SK-N-SH treated with all-trans-retinoic acid at 6 μM for 48 hours (cell line): ENCODE measurements at regions not wholly inside any gene's neighbourhood (a gene's known extent, or its start where the extent isn't known, plus 50 kb on each side); places are given as distances from the start of the nearest gene placed in this dataset.

Experiments used
- ATAC-seq: fragments of 200-7000 bp; cut with Tn5 transposase; 3 replicates; pipeline ENCODE4 v1.9.1; 2020; ENCODE audit warnings: mild to moderate bottlenecking, moderate library complexity
- ARNTL ChIP-seq: fragments of 450-650 bp; formaldehyde crosslinking; IDR thresholded peaks from 2 replicates; pipeline ENCODE4 v1.5.0; 2020; ENCODE audit warnings: low read depth, mild to moderate bottlenecking, moderate library complexity, borderline replicate concordance
- BACH2 ChIP-seq: fragments of 250-450 bp; sonication (Bioruptor Pico); IDR thresholded peaks from 2 replicates; pipeline ENCODE4 v1.9.0; 2021; ENCODE audit warnings: mild to moderate bottlenecking, borderline replicate concordance
- CSDC2 ChIP-seq: fragments of 250-450 bp; sonication (Bioruptor Pico); IDR thresholded peaks from 2 replicates; pipeline ENCODE4 v1.5.0; 2020; ENCODE audit warnings: mild to moderate bottlenecking, moderate library complexity
- ESRRG ChIP-seq: fragments of 250-450 bp; sonication (Bioruptor Pico); IDR thresholded peaks from 2 replicates; pipeline ENCODE4 v1.6.1; 2021; ENCODE audit warnings: mild to moderate bottlenecking
- ISL1 ChIP-seq: fragments of 250-450 bp; sonication (Bioruptor Pico); IDR thresholded peaks from 2 replicates; pipeline ENCODE4 v2.1.2; 2022; ENCODE audit warnings: mild to moderate bottlenecking, moderate library complexity
- OSR1 ChIP-seq: fragments of 250-450 bp; sonication (Bioruptor Pico); IDR thresholded peaks from 2 replicates; pipeline ENCODE4 v1.8.0; 2022; ENCODE audit warnings: moderate library complexity, mild to moderate bottlenecking, inconsistent platforms
- PPARA ChIP-seq: fragments of 250-450 bp; sonication (Bioruptor Pico); IDR thresholded peaks from 2 replicates; pipeline ENCODE4 v1.5.0; 2020; ENCODE audit warnings: mild to moderate bottlenecking, borderline replicate concordance
- RARB ChIP-seq: fragments of 250-450 bp; sonication (Bioruptor Pico); IDR thresholded peaks from 2 replicates; pipeline ENCODE4 v1.8.0; 2021; ENCODE audit warnings: mild to moderate bottlenecking, moderate library complexity
- SNAI2 ChIP-seq: fragments of 250-450 bp; sonication (Bioruptor Pico); IDR thresholded peaks from 2 replicates; pipeline ENCODE4 v1.5.0; 2020; ENCODE audit warnings: mild to moderate bottlenecking, moderate library complexity
- TCF4 ChIP-seq: fragments of 250-450 bp; sonication (Bioruptor Pico); IDR thresholded peaks from 2 replicates; pipeline ENCODE4 v1.8.0; 2021; ENCODE audit warnings: mild to moderate bottlenecking, moderate library complexity, borderline replicate concordance
- ZC3H10 ChIP-seq: fragments of 250-450 bp; sonication (Bioruptor Pico); IDR thresholded peaks from 2 replicates; pipeline ENCODE4 v1.5.1; 2021; ENCODE audit warnings: mild to moderate bottlenecking, moderate library complexity
- ZFP3 ChIP-seq: fragments of 250-450 bp; sonication (Bioruptor Pico); IDR thresholded peaks from 2 replicates; pipeline ENCODE4 v1.5.0; 2020; ENCODE audit warnings: mild to moderate bottlenecking, moderate library complexity
- ZFP30 ChIP-seq: fragments of 450-650 bp; formaldehyde crosslinking; IDR thresholded peaks from 2 replicates; pipeline ENCODE4 v1.5.0; 2022; ENCODE audit warnings: mild to moderate bottlenecking, moderate library complexity
- ZNF565 ChIP-seq: fragments of 450-650 bp; formaldehyde crosslinking; conservative IDR thresholded peaks from 2 replicates; pipeline ENCODE4 v1.5.0; 2020; ENCODE audit warnings: low read depth, mild to moderate bottlenecking, moderate library complexity
- ZNF70 ChIP-seq: fragments of 450-650 bp; formaldehyde crosslinking; IDR thresholded peaks from 2 replicates; pipeline ENCODE4 v1.5.0; 2020; ENCODE audit warnings: mild to moderate bottlenecking, moderate library complexity
- ZNF8 ChIP-seq: fragments of 450-650 bp; formaldehyde crosslinking; IDR thresholded peaks from 2 replicates; pipeline ENCODE4 v1.5.0; 2020; ENCODE audit warnings: mild to moderate bottlenecking, moderate library complexity
- TF ChIP-seq, protein P1 (sequence below): fragments of 250-450 bp; sonication (Bioruptor Pico); IDR thresholded peaks from 2 replicates; pipeline ENCODE4 v1.5.1; 2021; ENCODE audit warnings: mild to moderate bottlenecking, moderate library complexity
- TF ChIP-seq, protein P2 (sequence below): fragments of 250-450 bp; sonication (Bioruptor Pico); IDR thresholded peaks from 2 replicates; pipeline ENCODE4 v1.8.0; 2020; ENCODE audit warnings: mild to moderate bottlenecking, moderate library complexity, borderline replicate concordance
- TF ChIP-seq, protein P3 (sequence below): fragments of 250-450 bp; sonication (Bioruptor Pico); IDR thresholded peaks from 2 replicates; pipeline ENCODE4 v1.5.1; 2020; ENCODE audit warnings: low read depth, mild to moderate bottlenecking, moderate library complexity
- TF ChIP-seq, protein P4 (sequence below): fragments of 250-450 bp; sonication (Bioruptor Pico); IDR thresholded peaks from 2 replicates; pipeline ENCODE4 v1.8.0; 2021; ENCODE audit warnings: low read depth, mild to moderate bottlenecking, moderate library complexity, borderline replicate concordance
- TF ChIP-seq, protein P5 (sequence below): fragments of 250-450 bp; sonication (Bioruptor Pico); IDR thresholded peaks from 2 replicates; pipeline ENCODE4 v1.5.0; 2020; ENCODE audit warnings: mild to moderate bottlenecking, moderate library complexity

DNA sequence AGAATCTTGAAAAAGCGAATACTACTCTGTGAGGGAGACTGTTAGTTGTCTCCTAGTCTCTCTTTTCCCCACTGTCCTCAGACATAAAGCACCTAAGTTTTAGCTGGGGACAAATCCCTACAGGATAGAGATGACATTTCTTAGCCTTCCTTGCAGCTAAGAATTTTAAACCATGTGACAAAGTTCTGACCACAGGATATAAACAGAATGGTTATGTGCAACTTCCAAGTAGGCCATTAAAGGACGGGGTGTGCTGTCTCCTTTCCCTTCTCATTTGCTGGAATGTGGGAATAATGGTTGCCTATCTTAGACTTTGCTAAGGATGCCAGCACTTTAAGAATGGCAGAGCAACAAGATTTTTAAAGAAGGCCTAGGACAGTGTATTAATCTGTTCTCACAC lies 74.9 kb upstream of the PRPS1L1 start (continued):
- TF ChIP-seq, protein P1, sequence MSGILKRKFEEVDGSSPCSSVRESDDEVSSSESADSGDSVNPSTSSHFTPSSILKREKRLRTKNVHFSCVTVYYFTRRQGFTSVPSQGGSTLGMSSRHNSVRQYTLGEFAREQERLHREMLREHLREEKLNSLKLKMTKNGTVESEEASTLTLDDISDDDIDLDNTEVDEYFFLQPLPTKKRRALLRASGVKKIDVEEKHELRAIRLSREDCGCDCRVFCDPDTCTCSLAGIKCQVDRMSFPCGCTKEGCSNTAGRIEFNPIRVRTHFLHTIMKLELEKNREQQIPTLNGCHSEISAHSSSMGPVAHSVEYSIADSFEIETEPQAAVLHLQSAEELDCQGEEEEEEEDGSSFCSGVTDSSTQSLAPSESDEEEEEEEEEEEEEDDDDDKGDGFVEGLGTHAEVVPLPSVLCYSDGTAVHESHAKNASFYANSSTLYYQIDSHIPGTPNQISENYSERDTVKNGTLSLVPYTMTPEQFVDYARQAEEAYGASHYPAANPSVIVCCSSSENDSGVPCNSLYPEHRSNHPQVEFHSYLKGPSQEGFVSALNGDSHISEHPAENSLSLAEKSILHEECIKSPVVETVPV (CRISPR knock-in tag), result no peak
- TF ChIP-seq, protein P2, sequence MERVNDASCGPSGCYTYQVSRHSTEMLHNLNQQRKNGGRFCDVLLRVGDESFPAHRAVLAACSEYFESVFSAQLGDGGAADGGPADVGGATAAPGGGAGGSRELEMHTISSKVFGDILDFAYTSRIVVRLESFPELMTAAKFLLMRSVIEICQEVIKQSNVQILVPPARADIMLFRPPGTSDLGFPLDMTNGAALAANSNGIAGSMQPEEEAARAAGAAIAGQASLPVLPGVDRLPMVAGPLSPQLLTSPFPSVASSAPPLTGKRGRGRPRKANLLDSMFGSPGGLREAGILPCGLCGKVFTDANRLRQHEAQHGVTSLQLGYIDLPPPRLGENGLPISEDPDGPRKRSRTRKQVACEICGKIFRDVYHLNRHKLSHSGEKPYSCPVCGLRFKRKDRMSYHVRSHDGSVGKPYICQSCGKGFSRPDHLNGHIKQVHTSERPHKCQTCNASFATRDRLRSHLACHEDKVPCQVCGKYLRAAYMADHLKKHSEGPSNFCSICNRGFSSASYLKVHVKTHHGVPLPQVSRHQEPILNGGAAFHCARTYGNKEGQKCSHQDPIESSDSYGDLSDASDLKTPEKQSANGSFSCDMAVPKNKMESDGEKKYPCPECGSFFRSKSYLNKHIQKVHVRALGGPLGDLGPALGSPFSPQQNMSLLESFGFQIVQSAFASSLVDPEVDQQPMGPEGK, result no peak
- TF ChIP-seq ZNF70 (CRISPR knock-in tag) (no peak), SNAI2 (CRISPR knock-in tag) (no peak)
- TF ChIP-seq, all 23 proteins: peak for 0

DNA sequence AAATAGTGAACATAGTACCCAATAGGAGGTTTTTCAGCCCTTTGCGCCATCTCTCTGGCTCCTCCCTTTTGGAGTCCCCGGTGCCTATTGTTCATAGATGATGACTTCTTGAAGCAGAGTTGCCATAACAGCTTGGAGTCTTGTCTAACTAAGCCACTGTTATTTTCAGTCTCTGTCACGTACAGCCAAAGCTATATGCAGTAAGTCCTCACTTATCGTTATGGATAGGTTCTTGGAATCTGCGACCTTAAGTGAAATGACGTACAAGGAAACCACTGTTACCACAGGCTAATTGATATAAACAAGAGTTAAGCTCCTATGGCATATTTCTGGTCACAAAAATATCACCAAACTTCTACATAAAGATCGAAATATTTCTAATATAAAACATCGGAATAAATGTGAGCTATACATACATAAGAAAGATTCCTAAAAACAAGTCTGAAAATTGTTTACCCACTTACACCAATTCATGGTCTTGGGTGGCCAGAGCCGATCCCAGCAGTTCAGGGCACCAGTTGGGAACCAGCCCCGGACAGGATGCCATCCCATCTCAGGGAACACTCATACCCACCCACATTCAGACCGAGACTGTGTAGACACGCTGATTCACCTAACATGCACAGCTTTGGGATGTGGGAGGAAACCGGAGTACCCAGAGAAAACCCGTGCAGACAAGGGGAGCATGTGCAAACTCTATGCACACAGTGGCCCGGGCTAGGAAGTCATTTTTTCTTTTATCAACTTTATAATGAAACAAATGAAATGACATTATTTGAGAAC lies 76.0 kb upstream of the PRPS1L1 start:
- ATAC-seq, result no peak
- TF ChIP-seq PPARA (CRISPR knock-in tag), result no peak
- TF ChIP-seq, protein P1 (CRISPR knock-in tag), result no peak

DNA sequence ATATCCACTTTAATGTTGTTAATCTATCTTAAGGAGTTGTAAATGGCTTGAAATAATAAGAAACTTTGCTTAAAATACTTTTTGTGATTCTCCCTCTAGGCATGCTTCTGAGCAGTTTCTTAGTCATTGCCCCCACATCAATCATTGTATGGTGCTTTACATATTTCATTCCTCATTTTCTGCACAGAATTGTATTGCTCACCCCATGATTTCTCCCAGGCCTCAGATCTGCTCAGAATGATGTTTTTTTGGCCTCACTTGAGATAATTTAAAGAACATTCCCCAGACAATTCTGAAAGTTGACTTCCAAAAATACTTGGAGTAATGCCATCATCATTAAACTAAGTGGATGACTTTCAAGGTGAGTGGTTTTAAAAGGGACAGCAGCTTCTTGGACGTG lies 82.1 kb upstream of the PRPS1L1 start:
- ATAC-seq, result no peak
- TF ChIP-seq, protein P3, sequence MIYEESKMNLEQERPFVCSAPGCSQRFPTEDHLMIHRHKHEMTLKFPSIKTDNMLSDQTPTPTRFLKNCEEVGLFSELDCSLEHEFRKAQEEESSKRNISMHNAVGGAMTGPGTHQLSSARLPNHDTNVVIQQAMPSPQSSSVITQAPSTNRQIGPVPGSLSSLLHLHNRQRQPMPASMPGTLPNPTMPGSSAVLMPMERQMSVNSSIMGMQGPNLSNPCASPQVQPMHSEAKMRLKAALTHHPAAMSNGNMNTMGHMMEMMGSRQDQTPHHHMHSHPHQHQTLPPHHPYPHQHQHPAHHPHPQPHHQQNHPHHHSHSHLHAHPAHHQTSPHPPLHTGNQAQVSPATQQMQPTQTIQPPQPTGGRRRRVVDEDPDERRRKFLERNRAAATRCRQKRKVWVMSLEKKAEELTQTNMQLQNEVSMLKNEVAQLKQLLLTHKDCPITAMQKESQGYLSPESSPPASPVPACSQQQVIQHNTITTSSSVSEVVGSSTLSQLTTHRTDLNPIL (CRISPR knock-in tag), result no peak
- TF ChIP-seq ZNF70 (CRISPR knock-in tag) (no peak), PPARA (CRISPR knock-in tag) (no peak), ZC3H10 (CRISPR knock-in tag) (no peak), CSDC2 (CRISPR knock-in tag) (no peak), ZFP3 (CRISPR knock-in tag) (no peak), RARB (no peak), ZNF565 (CRISPR knock-in tag) (no peak), OSR1 (CRISPR knock-in tag) (no peak), ARNTL (CRISPR knock-in tag) (no peak), BACH2 (CRISPR knock-in tag) (no peak), ESRRG (no peak), ZNF8 (no peak), ZFP30 (CRISPR knock-in tag) (no peak)
- TF ChIP-seq, protein P4, sequence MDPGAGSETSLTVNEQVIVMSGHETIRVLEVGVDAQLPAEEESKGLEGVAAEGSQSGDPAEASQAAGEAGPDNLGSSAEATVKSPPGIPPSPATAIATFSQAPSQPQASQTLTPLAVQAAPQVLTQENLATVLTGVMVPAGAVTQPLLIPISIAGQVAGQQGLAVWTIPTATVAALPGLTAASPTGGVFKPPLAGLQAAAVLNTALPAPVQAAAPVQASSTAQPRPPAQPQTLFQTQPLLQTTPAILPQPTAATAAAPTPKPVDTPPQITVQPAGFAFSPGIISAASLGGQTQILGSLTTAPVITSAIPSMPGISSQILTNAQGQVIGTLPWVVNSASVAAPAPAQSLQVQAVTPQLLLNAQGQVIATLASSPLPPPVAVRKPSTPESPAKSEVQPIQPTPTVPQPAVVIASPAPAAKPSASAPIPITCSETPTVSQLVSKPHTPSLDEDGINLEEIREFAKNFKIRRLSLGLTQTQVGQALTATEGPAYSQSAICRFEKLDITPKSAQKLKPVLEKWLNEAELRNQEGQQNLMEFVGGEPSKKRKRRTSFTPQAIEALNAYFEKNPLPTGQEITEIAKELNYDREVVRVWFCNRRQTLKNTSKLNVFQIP, result no peak
- TF ChIP-seq, protein P1 (CRISPR knock-in tag), result no peak
- TF ChIP-seq, all 23 proteins: peak for 0

DNA sequence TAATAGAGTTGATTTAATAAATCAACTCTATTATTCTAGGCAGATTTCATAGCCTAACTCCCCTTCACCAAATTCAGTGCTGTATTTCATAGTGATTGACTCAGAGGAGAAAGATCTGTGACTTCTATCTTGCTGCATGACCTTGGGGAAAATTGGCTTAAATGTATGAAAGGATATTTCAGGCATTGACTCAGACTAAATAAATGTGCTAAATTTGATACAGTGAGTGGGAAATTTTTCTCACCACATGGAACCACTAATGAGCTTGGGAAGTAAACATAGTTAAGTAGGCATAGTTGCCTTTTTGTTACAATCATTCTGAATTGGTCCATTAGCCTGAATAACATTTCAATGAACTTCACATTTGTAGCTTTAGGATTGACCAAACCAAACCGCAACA lies 89.0 kb upstream of the PRPS1L1 start:
- no peak for ATAC-seq
- TF ChIP-seq, protein P5, sequence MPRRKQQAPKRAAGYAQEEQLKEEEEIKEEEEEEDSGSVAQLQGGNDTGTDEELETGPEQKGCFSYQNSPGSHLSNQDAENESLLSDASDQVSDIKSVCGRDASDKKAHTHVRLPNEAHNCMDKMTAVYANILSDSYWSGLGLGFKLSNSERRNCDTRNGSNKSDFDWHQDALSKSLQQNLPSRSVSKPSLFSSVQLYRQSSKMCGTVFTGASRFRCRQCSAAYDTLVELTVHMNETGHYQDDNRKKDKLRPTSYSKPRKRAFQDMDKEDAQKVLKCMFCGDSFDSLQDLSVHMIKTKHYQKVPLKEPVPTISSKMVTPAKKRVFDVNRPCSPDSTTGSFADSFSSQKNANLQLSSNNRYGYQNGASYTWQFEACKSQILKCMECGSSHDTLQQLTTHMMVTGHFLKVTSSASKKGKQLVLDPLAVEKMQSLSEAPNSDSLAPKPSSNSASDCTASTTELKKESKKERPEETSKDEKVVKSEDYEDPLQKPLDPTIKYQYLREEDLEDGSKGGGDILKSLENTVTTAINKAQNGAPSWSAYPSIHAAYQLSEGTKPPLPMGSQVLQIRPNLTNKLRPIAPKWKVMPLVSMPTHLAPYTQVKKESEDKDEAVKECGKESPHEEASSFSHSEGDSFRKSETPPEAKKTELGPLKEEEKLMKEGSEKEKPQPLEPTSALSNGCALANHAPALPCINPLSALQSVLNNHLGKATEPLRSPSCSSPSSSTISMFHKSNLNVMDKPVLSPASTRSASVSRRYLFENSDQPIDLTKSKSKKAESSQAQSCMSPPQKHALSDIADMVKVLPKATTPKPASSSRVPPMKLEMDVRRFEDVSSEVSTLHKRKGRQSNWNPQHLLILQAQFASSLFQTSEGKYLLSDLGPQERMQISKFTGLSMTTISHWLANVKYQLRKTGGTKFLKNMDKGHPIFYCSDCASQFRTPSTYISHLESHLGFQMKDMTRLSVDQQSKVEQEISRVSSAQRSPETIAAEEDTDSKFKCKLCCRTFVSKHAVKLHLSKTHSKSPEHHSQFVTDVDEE (CRISPR knock-in tag), result no peak
- TF ChIP-seq ESRRG (no peak), CSDC2 (CRISPR knock-in tag) (no peak), ISL1 (CRISPR knock-in tag) (no peak), TCF4 (CRISPR knock-in tag) (no peak), RARB (no peak)
- TF ChIP-seq, protein P3 (CRISPR knock-in tag), result no peak
